ENCODE measurements at regions not wholly inside any gene's neighbourhood (a gene's known extent, or its start where the extent isn't known, plus 50 kb on each side); places are given as distances from the start of the nearest gene placed in this dataset.

DNA sequence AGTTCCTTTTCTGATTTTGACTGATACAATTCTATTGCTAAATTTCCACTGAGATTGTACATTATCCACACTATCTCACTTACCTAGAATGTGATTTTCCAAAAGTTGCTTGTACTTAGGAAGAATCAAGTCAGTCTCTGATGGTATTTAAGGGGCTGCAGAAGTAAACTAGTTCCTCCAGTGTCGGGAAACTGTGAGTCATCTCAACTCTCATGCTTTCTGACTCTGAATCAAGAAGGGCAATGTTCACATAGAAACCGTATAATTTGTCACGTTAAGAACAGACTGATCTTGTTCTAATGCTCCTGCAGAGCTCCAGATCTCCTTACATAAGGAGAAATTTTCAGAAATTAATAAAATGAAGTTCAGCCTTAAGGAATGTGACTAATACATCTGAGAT is 369.3 kb downstream of the KLF5 start:
- H3K4me2 ChIP-seq (ENCODE audit: low read length), result peak overlapping the region; percentile 24
- H3K9me3 ChIP-seq (ENCODE audit: insufficient read depth, low read depth, low read length), result no peaks in the 10 kb centered on the region
- peaks cover 20% of the 10 kb centered on the region for H3K4me1 ChIP-seq (ENCODE audit: insufficient read depth, low read length)
- DNase-seq (ENCODE audit: low read depth) (peak; percentile 94), FAIRE-seq (no peak)
- H4K20me1 ChIP-seq (ENCODE audit: insufficient read depth, low read length), result no peaks in the 10 kb centered on the region
- no peak overlapping the region for H2AFZ ChIP-seq (ENCODE audit: low read depth, low read length)
- Mint-ChIP-seq H3K36me3 (ENCODE audit: low read depth, unreplicated experiment) (no peaks in the 10 kb centered on the region), H3K27ac (ENCODE audit: unreplicated experiment) (peak overlapping the region; percentile 88), H3K27me3 (ENCODE audit: low read depth, unreplicated experiment) (no peaks in the 10 kb centered on the region), H3K9me3 (ENCODE audit: unreplicated experiment) (peaks cover 2% of the 10 kb centered on the region), H3K4me1 (ENCODE audit: low read depth, unreplicated experiment) (peaks cover 27% of the 10 kb centered on the region), H3K4me3 (ENCODE audit: unreplicated experiment) (no peak overlapping the region)
- H3K27me3 ChIP-seq (ENCODE audit: insufficient read depth, low read length), result no peaks in the 10 kb centered on the region
- no peak overlapping the region for H3K4me3 ChIP-seq (ENCODE audit: insufficient read depth, low read depth, low read length)
- no peak overlapping the region for H3K9ac ChIP-seq (ENCODE audit: low read length)
- H3K36me3 ChIP-seq (ENCODE audit: insufficient read depth, low read length), result no peaks in the 10 kb centered on the region
- H3K79me2 ChIP-seq (ENCODE audit: insufficient read depth, low read length), result no peaks in the 10 kb centered on the region
- peak overlapping the region; percentile 24 for H3K27ac ChIP-seq (ENCODE audit: low read depth, low read length)
- TF ChIP-seq CTCF (IDR thresholded peaks at IDR 0.05; ENCODE audit: insufficient read depth, low read depth, low read length) (no peak), EZH2 (IDR thresholded peaks at IDR 0.05; ENCODE audit: insufficient read depth, low read length) (no peak)

DNA sequence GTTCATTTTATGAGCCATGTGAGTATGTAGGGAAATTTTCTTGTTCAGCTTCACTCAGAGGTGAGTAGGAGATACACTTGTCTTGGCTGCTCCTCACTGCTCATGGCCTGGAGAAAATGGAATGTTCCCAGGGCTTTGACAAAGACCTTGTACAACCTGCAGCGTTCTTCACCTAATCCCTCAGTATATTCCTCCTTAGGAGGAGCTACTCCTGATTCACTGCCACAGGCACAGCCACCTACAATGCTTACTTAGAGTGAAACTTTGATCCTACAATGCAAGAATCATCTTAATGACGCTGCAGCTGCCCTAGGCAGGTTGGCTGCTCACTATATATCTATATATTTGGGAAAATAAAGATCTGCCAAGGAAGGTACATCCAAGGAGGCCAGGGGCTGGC is 364.2 kb downstream of the KLF5 start:
- Histone ChIP-seq H3K27ac (ENCODE audit: low read depth, low read length) (no peak overlapping the region), H3K4me3 (ENCODE audit: insufficient read depth, low read depth, low read length) (no peak overlapping the region), H3K27me3 (ENCODE audit: insufficient read depth, low read length) (no peaks in the 10 kb centered on the region), H3K9ac (ENCODE audit: low read length) (no peak overlapping the region), H4K20me1 (ENCODE audit: insufficient read depth, low read length) (no peaks in the 10 kb centered on the region), H3K4me1 (ENCODE audit: insufficient read depth, low read length) (peaks cover 17% of the 10 kb centered on the region), H3K79me2 (ENCODE audit: insufficient read depth, low read length) (no peaks in the 10 kb centered on the region), H2AFZ (ENCODE audit: low read depth, low read length) (no peak overlapping the region), H3K36me3 (ENCODE audit: insufficient read depth, low read length) (no peaks in the 10 kb centered on the region), H3K4me2 (ENCODE audit: low read length) (no peak overlapping the region), H3K9me3 (ENCODE audit: insufficient read depth, low read depth, low read length) (no peaks in the 10 kb centered on the region)
- H3K36me3 Mint-ChIP-seq (ENCODE audit: low read depth, unreplicated experiment), result no peaks in the 10 kb centered on the region
- no peak for TF ChIP-seq EZH2 (IDR thresholded peaks at IDR 0.05; ENCODE audit: insufficient read depth, low read length)
- no peak for TF ChIP-seq CTCF (IDR thresholded peaks at IDR 0.05; ENCODE audit: insufficient read depth, low read depth, low read length)
- no peak overlapping the region for H3K27ac Mint-ChIP-seq (ENCODE audit: unreplicated experiment)
- no peak for FAIRE-seq
- H3K9me3 Mint-ChIP-seq (ENCODE audit: unreplicated experiment), result peaks cover 2% of the 10 kb centered on the region
- H3K27me3 Mint-ChIP-seq (ENCODE audit: low read depth, unreplicated experiment), result no peaks in the 10 kb centered on the region
- H3K4me1 Mint-ChIP-seq (ENCODE audit: low read depth, unreplicated experiment), result peaks cover 17% of the 10 kb centered on the region
- no peak overlapping the region for H3K4me3 Mint-ChIP-seq (ENCODE audit: unreplicated experiment)
- no peak for DNase-seq (ENCODE audit: low read depth)

GRCh38 chr13:73421310-73421912 is 362.6 kb downstream of the KLF5 start:
- Histone ChIP-seq H3K4me1 (ENCODE audit: insufficient read depth, low read length) (peaks cover 11% of the 10 kb centered on the region), H3K27me3 (ENCODE audit: insufficient read depth, low read length) (no peaks in the 10 kb centered on the region), H2AFZ (ENCODE audit: low read depth, low read length) (peak overlapping the region; percentile 21), H3K79me2 (ENCODE audit: insufficient read depth, low read length) (no peaks in the 10 kb centered on the region), H3K36me3 (ENCODE audit: insufficient read depth, low read length) (no peaks in the 10 kb centered on the region), H4K20me1 (ENCODE audit: insufficient read depth, low read length) (no peaks in the 10 kb centered on the region), H3K9ac (ENCODE audit: low read length) (peak overlapping the region; percentile 11), H3K4me3 (ENCODE audit: insufficient read depth, low read depth, low read length) (peak overlapping the region; percentile 3), H3K4me2 (ENCODE audit: low read length) (peak overlapping the region; percentile 71), H3K9me3 (ENCODE audit: insufficient read depth, low read depth, low read length) (no peaks in the 10 kb centered on the region), H3K27ac (ENCODE audit: low read depth, low read length) (peak overlapping the region; percentile 74)
- Mint-ChIP-seq H3K4me1 (ENCODE audit: low read depth, unreplicated experiment) (peaks cover 11% of the 10 kb centered on the region), H3K4me3 (ENCODE audit: unreplicated experiment) (no peak overlapping the region), H3K9me3 (ENCODE audit: unreplicated experiment) (peaks cover 2% of the 10 kb centered on the region), H3K36me3 (ENCODE audit: low read depth, unreplicated experiment) (no peaks in the 10 kb centered on the region), H3K27me3 (ENCODE audit: low read depth, unreplicated experiment) (no peaks in the 10 kb centered on the region), H3K27ac (ENCODE audit: unreplicated experiment) (no peak overlapping the region)
- TF ChIP-seq CTCF (IDR thresholded peaks at IDR 0.05; ENCODE audit: insufficient read depth, low read depth, low read length) (no peak), EZH2 (IDR thresholded peaks at IDR 0.05; ENCODE audit: insufficient read depth, low read length) (no peak)
- DNase-seq (ENCODE audit: low read depth) (peak; percentile 96), FAIRE-seq (no peak)
